Trophoblast cell (in vitro differentiated cells and primary cell): ENCODE measurements at regions not wholly inside any gene's neighbourhood (a gene's known extent, or its start where the extent isn't known, plus 50 kb on each side); places are given as distances from the start of the nearest gene placed in this dataset.

Experiments used
- DNase-seq, 2 donors: peaks; one replicate each; pipeline ENCODE4 v3.0.0-alpha.2; 2016
- H2AFZ ChIP-seq: 2 replicates; pipeline ENCODE4 v1.6.1; 2013; ENCODE audit warnings: low read length, moderate library complexity, mild to moderate bottlenecking; ENCODE audit not compliant: insufficient read depth, poor library complexity
- H2AK5ac ChIP-seq: 2 replicates; pipeline ENCODE4 v1.6.1; 2013; ENCODE audit warnings: mild to moderate bottlenecking, low read length
- H2BK120ac ChIP-seq: 2 replicates; pipeline ENCODE4 v1.6.1; 2013; ENCODE audit warnings: low read length, mild to moderate bottlenecking, moderate library complexity; ENCODE audit not compliant: insufficient read depth, poor library complexity
- H2BK12ac ChIP-seq: 2 replicates; pipeline ENCODE4 v1.6.1; 2013; ENCODE audit warnings: mild to moderate bottlenecking, low read length, moderate library complexity
- H2BK5ac ChIP-seq: 2 replicates; pipeline ENCODE4 v1.6.1; 2013; ENCODE audit warnings: low read length, low read depth, moderate library complexity, mild to moderate bottlenecking; ENCODE audit not compliant: poor library complexity
- H3K14ac ChIP-seq: 2 replicates; pipeline ENCODE4 v1.6.1; 2013; ENCODE audit warnings: mild to moderate bottlenecking, low read length
- H3K18ac ChIP-seq: 2 replicates; pipeline ENCODE4 v1.6.1; 2013; ENCODE audit warnings: mild to moderate bottlenecking, low read length
- H3K23ac ChIP-seq: 2 replicates; pipeline ENCODE4 v1.6.1; 2013; ENCODE audit warnings: low read length
- H3K27ac ChIP-seq: 2 replicates; pipeline ENCODE4 v1.5.1; 2013; ENCODE audit warnings: low read depth, mild to moderate bottlenecking, inconsistent platforms, low read length, moderate library complexity
- H3K27me3 ChIP-seq: 2 replicates; pipeline ENCODE4 v1.6.1; 2013; ENCODE audit warnings: inconsistent platforms, mild to moderate bottlenecking, low read length, moderate library complexity; ENCODE audit not compliant: insufficient read depth
- H3K36me3 ChIP-seq, 2 experiments: 1 replicate in 1 of 2; 2 replicates in 1 of 2; pipeline ENCODE4 v1.6.1; 2013; ENCODE audit warnings: low read length in 2 of 2, mild to moderate bottlenecking in 2 of 2, moderate library complexity in 1 of 2; ENCODE audit not compliant: insufficient read depth in 2 of 2, control insufficient read depth in 1 of 2
- H3K4ac ChIP-seq: 2 replicates; pipeline ENCODE4 v1.6.1; 2013; ENCODE audit warnings: low read depth, mild to moderate bottlenecking, low read length, moderate library complexity
- H3K4me1 ChIP-seq, 2 experiments: 1 replicate in 1 of 2; 2 replicates in 1 of 2; pipeline ENCODE4 v1.6.1; 2013; ENCODE audit warnings: low read length in 2 of 2, mild to moderate bottlenecking in 2 of 2, moderate library complexity in 1 of 2; ENCODE audit not compliant: insufficient read depth in 2 of 2, control insufficient read depth in 1 of 2
- H3K4me2 ChIP-seq: 2 replicates; pipeline ENCODE4 v1.6.1; 2013; ENCODE audit warnings: inconsistent platforms, mild to moderate bottlenecking, low read length, moderate library complexity
- H3K4me3 ChIP-seq: 2 replicates; pipeline ENCODE4 v1.5.1; 2013; ENCODE audit warnings: mild to moderate bottlenecking, low read depth, low read length, inconsistent platforms
- H3K79me1 ChIP-seq: one replicate; pipeline ENCODE4 v1.6.1; 2013; ENCODE audit warnings: low read length
- H3K79me2 ChIP-seq: 2 replicates; pipeline ENCODE4 v1.6.1; 2013; ENCODE audit warnings: low read length, mild to moderate bottlenecking; ENCODE audit not compliant: control insufficient read depth, insufficient read depth, poor library complexity
- H3K9ac ChIP-seq: 2 replicates; pipeline ENCODE4 v1.6.1; 2013; ENCODE audit warnings: mild to moderate bottlenecking, low read length
- H3K9me3 ChIP-seq: 2 replicates; pipeline ENCODE4 v1.6.1; 2013; ENCODE audit warnings: low read depth, mild to moderate bottlenecking, control low read depth, inconsistent platforms, low read length; ENCODE audit not compliant: insufficient read depth
- H4K12ac ChIP-seq: 2 replicates; pipeline ENCODE4 v1.6.1; 2013; ENCODE audit warnings: low read depth, mild to moderate bottlenecking, low read length, moderate library complexity
- H4K8ac ChIP-seq: 2 replicates; pipeline ENCODE4 v1.6.1; 2013; ENCODE audit warnings: low read depth, mild to moderate bottlenecking, low read length, moderate library complexity
- H4K91ac ChIP-seq: one replicate; pipeline ENCODE4 v1.6.1; 2013; ENCODE audit warnings: low read depth, mild to moderate bottlenecking, low read length, moderate library complexity
- WGBS: extraction: QIAGEN DNeasy Blood & Tissue Kit; methylation state at CpG from one replicate; pipeline ENCODE4 v1.1.7; 2013; ENCODE audit warnings: missing lambda C conversion rate; ENCODE audit not compliant: insufficient read length, insufficient coverage; ENCODE audit errors: extremely low coverage; 5-methylcytosine and 5-hydroxymethylcytosine counted together

GRCh38 chr7:136302049-136302448 is 324.9 kb upstream of the MTPN start:
- no peaks in the 10 kb centered on the region for H3K9me3 ChIP-seq
- no peak overlapping the region for H3K27ac ChIP-seq
- H3K79me2 ChIP-seq = no peaks in the 10 kb centered on the region
- no peak overlapping the region for H3K4me2 ChIP-seq
- H2BK5ac ChIP-seq = no peak overlapping the region
- H3K4me1 ChIP-seq = no peaks in the 10 kb centered on the region
- H3K4me3 ChIP-seq = no peak overlapping the region
- H3K14ac ChIP-seq = no peak overlapping the region
- no peak overlapping the region for H2AK5ac ChIP-seq
- H3K4ac ChIP-seq = no peak overlapping the region
- H2AFZ ChIP-seq = no peak overlapping the region
- no peak overlapping the region for H2BK12ac ChIP-seq
- H4K12ac ChIP-seq = no peak overlapping the region
- H4K8ac ChIP-seq = no peak overlapping the region
- H2BK120ac ChIP-seq = no peak overlapping the region
- no CpG with 5 or more reads among the region's 1 CpG for WGBS
- no peak overlapping the region for H3K9ac ChIP-seq
- no peak for DNase-seq
- H3K79me1 ChIP-seq = no peaks in the 10 kb centered on the region
- no peak overlapping the region for H3K23ac ChIP-seq
- no peak overlapping the region for H4K91ac ChIP-seq
- no peaks in the 10 kb centered on the region for H3K27me3 ChIP-seq
- H3K36me3 ChIP-seq = no peaks in the 10 kb centered on the region
- no peak overlapping the region for H3K18ac ChIP-seq

- no peaks in the 10 kb centered on the region for H3K79me1 ChIP-seq
- H2BK120ac ChIP-seq = no peak overlapping the region
- H3K4ac ChIP-seq = no peak overlapping the region
- H3K14ac ChIP-seq = no peak overlapping the region
- no peak overlapping the region for H2BK12ac ChIP-seq
- no peak overlapping the region for H3K9ac ChIP-seq
- H2AFZ ChIP-seq = no peak overlapping the region
- H3K4me1 ChIP-seq = no peaks in the 10 kb centered on the region
- WGBS = no CpG with 5 or more reads among the region's 1 CpG
- H3K79me2 ChIP-seq = no peaks in the 10 kb centered on the region
- H3K4me2 ChIP-seq = no peak overlapping the region
- H3K9me3 ChIP-seq = no peaks in the 10 kb centered on the region
- H4K8ac ChIP-seq = no peak overlapping the region
- no peak for DNase-seq
- H4K12ac ChIP-seq = no peak overlapping the region
- no peaks in the 10 kb centered on the region for H3K27me3 ChIP-seq
- H3K4me3 ChIP-seq = no peak overlapping the region
- no peaks in the 10 kb centered on the region for H3K36me3 ChIP-seq
- no peak overlapping the region for H2BK5ac ChIP-seq
- H3K27ac ChIP-seq = no peak overlapping the region
- H3K23ac ChIP-seq = no peak overlapping the region
- H3K18ac ChIP-seq = no peak overlapping the region
- no peak overlapping the region for H4K91ac ChIP-seq
- no peak overlapping the region for H2AK5ac ChIP-seq
Measured at GRCh38 chr7:136294977-136295376, 317.8 kb upstream of the MTPN start.

GRCh38 chr7:136293841-136294391 is 316.8 kb upstream of the MTPN start:
- Histone ChIP-seq H3K9me3 (no peaks in the 10 kb centered on the region), H3K4ac (no peak overlapping the region), H4K12ac (no peak overlapping the region), H4K91ac (no peak overlapping the region), H3K9ac (no peak overlapping the region), H3K36me3 (no peaks in the 10 kb centered on the region), H3K27ac (no peak overlapping the region), H3K18ac (no peak overlapping the region), H3K4me2 (no peak overlapping the region), H2BK5ac (no peak overlapping the region), H4K8ac (no peak overlapping the region), H2AFZ (no peak overlapping the region), H3K79me2 (no peaks in the 10 kb centered on the region), H3K23ac (no peak overlapping the region), H3K14ac (no peak overlapping the region), H2BK12ac (no peak overlapping the region), H2BK120ac (no peak overlapping the region), H3K79me1 (no peaks in the 10 kb centered on the region), H3K27me3 (no peaks in the 10 kb centered on the region), H3K4me1 (no peaks in the 10 kb centered on the region), H3K4me3 (no peak overlapping the region), H2AK5ac (no peak overlapping the region)
- no peak for DNase-seq

- no peaks in the 10 kb centered on the region for H3K79me2 ChIP-seq
- no peak overlapping the region for H2BK5ac ChIP-seq
- no peak overlapping the region for H3K4me3 ChIP-seq
- no peak overlapping the region for H2BK12ac ChIP-seq
- no peak for DNase-seq
- no peak overlapping the region for H3K23ac ChIP-seq
- no peaks in the 10 kb centered on the region for H3K36me3 ChIP-seq
- H3K27ac ChIP-seq = no peak overlapping the region
- H2AK5ac ChIP-seq = no peak overlapping the region
- no peak overlapping the region for H4K91ac ChIP-seq
- H4K12ac ChIP-seq = no peak overlapping the region
- H2AFZ ChIP-seq = no peak overlapping the region
- WGBS = no CpG with 5 or more reads among the region's 6 CpGs
- no peaks in the 10 kb centered on the region for H3K4me1 ChIP-seq
- no peaks in the 10 kb centered on the region for H3K9me3 ChIP-seq
- H3K79me1 ChIP-seq = no peaks in the 10 kb centered on the region
- no peak overlapping the region for H3K4me2 ChIP-seq
- H3K4ac ChIP-seq = no peak overlapping the region
- no peak overlapping the region for H3K9ac ChIP-seq
- H3K27me3 ChIP-seq = no peaks in the 10 kb centered on the region
- no peak overlapping the region for H4K8ac ChIP-seq
- H3K14ac ChIP-seq = no peak overlapping the region
- H2BK120ac ChIP-seq = no peak overlapping the region
- no peak overlapping the region for H3K18ac ChIP-seq
Measured at GRCh38 chr7:136293272-136293671, 316.1 kb upstream of the MTPN start.
